ENCODE measurements at regions not wholly inside any gene's neighbourhood (a gene's known extent, or its start where the extent isn't known, plus 50 kb on each side); places are given as distances from the start of the nearest gene placed in this dataset.

DNA sequence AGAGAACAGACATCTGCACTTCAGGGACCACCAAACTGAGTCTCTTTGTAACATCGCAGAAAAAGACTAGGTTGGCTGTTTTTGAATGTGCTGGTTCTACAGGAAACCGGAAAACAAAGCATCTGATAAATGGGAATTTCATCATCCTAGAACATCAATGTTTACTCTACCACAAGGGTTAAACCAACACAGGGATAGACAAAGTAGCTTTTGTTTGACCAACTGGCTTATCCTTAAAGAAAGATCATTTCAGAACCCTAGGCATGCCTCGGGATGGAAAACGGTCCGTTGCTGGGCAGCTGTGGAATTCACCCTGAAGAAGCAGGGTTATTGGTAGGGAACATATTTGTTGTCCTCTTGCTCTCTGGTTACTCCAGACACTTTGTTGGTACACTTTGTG is 2355.5 kb upstream of the AGA start:
- Mint-ChIP-seq H3K36me3 (ENCODE audit: low read depth) (no peaks in the 10 kb centered on the region), H3K27me3 (ENCODE audit: low read depth) (no peaks in the 10 kb centered on the region), H3K27ac (no peak overlapping the region), H3K4me1 (no peaks in the 10 kb centered on the region), H3K4me3 (no peak overlapping the region), H3K9me3 (no peaks in the 10 kb centered on the region)
- TF ChIP-seq, protein P1, sequence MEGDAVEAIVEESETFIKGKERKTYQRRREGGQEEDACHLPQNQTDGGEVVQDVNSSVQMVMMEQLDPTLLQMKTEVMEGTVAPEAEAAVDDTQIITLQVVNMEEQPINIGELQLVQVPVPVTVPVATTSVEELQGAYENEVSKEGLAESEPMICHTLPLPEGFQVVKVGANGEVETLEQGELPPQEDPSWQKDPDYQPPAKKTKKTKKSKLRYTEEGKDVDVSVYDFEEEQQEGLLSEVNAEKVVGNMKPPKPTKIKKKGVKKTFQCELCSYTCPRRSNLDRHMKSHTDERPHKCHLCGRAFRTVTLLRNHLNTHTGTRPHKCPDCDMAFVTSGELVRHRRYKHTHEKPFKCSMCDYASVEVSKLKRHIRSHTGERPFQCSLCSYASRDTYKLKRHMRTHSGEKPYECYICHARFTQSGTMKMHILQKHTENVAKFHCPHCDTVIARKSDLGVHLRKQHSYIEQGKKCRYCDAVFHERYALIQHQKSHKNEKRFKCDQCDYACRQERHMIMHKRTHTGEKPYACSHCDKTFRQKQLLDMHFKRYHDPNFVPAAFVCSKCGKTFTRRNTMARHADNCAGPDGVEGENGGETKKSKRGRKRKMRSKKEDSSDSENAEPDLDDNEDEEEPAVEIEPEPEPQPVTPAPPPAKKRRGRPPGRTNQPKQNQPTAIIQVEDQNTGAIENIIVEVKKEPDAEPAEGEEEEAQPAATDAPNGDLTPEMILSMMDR (IDR thresholded peaks at IDR 0.05; ENCODE audit: unreplicated experiment in 3 of 3): no peak

DNA sequence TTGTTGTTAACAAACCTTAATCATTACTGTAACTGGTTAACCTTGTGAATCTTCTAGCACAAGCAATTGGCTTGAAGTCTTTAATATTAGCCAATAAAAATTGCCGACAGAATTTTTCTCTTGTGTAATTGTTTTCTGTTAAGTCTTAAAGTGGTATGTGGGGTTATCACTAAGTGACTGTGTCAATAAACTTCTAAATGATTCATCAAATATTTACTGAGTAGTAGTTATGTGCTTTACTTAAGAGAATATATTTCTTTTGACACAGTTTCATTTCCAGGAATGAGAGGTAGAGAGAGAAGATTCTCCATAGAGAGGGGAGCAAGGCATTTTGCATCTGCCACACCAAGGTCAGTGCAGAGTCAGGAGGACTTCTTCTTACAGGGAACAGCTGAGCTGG is 2361.6 kb upstream of the AGA start:
- H3K4me1 Mint-ChIP-seq: no peaks in the 10 kb centered on the region
- no peaks in the 10 kb centered on the region for H3K9me3 Mint-ChIP-seq
- no peak overlapping the region for H3K27ac Mint-ChIP-seq
- peaks cover 4% of the 10 kb centered on the region for H3K27me3 Mint-ChIP-seq (ENCODE audit: low read depth)
- H3K4me3 Mint-ChIP-seq: no peak overlapping the region
- no peaks in the 10 kb centered on the region for H3K36me3 Mint-ChIP-seq (ENCODE audit: low read depth)
- TF ChIP-seq, protein P1 (IDR thresholded peaks at IDR 0.05; ENCODE audit: unreplicated experiment in 3 of 3): no peak

DNA sequence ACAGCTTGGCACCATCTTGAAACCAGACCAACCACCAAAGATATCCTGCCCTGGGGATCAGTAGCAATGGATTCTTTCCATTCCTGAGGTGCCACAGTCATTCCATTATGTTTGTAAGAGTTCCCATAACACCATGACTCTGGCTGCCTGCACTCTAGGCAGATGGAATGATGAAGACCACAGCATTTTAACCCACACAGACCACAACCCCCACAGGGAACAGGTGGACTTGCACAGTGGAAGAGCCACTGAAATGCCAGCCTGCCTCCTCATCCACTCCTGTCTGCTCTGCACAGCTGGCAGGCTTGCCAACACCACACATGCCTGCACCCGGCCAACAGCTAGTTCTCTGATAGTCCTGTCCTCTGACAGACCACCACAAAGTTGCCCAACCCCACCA is 2362.2 kb upstream of the AGA start:
- Mint-ChIP-seq H3K27ac (no peak overlapping the region), H3K4me1 (no peaks in the 10 kb centered on the region), H3K9me3 (no peaks in the 10 kb centered on the region), H3K4me3 (no peak overlapping the region), H3K27me3 (ENCODE audit: low read depth) (peaks cover 4% of the 10 kb centered on the region), H3K36me3 (ENCODE audit: low read depth) (no peaks in the 10 kb centered on the region)
- TF ChIP-seq, protein P1 (IDR thresholded peaks at IDR 0.05; ENCODE audit: unreplicated experiment in 3 of 3): no peak

DNA sequence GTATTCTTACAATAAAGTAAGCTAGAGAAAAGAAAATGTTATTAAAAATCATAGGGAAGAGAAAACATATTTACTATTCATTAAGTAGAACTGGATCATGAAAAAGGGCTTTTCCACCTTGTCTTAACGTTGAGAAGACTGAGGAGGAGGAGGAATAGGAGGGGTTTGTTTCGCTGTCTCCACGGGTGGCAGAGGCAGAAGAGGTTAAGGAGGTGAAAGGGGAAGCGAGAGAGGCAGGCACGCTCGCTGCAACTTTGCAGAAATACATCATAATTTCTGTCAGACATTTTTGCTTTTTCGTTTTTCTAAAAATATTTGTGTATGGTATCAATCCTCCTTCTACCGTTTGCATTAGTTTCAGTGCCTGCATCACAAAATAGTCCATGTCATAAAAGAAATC is 2375.1 kb upstream of the AGA start:
- H3K9me3 Mint-ChIP-seq: peaks cover 6% of the 10 kb centered on the region
- TF ChIP-seq, protein P1 (IDR thresholded peaks at IDR 0.05; ENCODE audit: unreplicated experiment in 3 of 3): no peak

DNA sequence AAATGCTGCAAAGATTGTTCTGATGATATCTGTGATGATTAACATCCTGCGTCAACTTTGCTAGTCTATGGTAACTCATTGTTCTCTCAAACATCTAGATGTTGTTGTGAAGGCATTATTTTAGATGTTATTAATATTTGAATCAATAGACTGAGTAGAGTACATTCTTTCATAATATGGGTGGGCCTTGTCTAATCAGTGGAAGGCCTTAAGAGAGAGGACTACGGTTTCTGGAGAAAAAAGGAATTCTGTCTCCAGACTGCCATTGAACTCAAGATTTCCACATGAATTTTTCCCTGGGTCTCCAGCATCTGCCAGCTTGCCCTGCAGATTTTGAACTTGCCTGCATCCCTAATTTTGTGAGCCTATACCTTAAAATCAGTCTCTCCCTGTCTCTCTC is 2381.1 kb upstream of the AGA start:
- Mint-ChIP-seq H3K4me3 (no peak overlapping the region), H3K9me3 (peaks cover 6% of the 10 kb centered on the region), H3K27me3 (ENCODE audit: low read depth) (no peaks in the 10 kb centered on the region), H3K27ac (no peak overlapping the region), H3K4me1 (no peaks in the 10 kb centered on the region), H3K36me3 (ENCODE audit: low read depth) (no peaks in the 10 kb centered on the region)
- TF ChIP-seq, protein P1 (IDR thresholded peaks at IDR 0.05; ENCODE audit: unreplicated experiment in 3 of 3): no peak

More for the DNA sequence above, 2375.1 kb upstream of the AGA start:
- Mint-ChIP-seq H3K27me3 (ENCODE audit: low read depth) (no peaks in the 10 kb centered on the region), H3K36me3 (ENCODE audit: low read depth) (no peaks in the 10 kb centered on the region), H3K4me3 (no peak overlapping the region), H3K27ac (no peak overlapping the region), H3K4me1 (no peaks in the 10 kb centered on the region)

DNA sequence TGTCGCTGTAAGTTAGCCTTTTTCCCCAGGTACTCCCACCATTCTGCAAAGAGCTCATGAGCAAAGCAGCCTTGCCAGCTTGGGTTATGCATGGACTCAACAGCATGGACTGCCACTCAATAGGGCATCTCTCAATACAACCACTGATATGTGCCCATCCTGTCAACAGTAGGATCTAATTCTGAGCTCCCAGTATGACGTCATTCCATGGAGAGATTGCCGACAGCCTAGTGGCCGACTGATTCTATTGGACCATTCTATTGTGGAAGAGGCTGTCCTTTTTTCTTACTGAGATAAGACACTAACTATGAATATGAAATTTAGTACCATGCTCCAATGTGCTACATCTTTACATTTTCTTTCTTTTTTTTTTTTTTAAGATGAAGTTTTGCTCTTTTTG is 2389.0 kb upstream of the AGA start:
- TF ChIP-seq, protein P1 (IDR thresholded peaks at IDR 0.05; ENCODE audit: unreplicated experiment in 3 of 3): no peak
- H3K9me3 Mint-ChIP-seq: no peaks in the 10 kb centered on the region
- H3K4me3 Mint-ChIP-seq: no peak overlapping the region
- no peaks in the 10 kb centered on the region for H3K36me3 Mint-ChIP-seq (ENCODE audit: low read depth)
- no peaks in the 10 kb centered on the region for H3K27me3 Mint-ChIP-seq (ENCODE audit: low read depth)
- H3K27ac Mint-ChIP-seq: no peak overlapping the region
- H3K4me1 Mint-ChIP-seq: no peaks in the 10 kb centered on the region
